Breast epithelium (tissue), 4 donors: ENCODE measurements at regions not wholly inside any gene's neighbourhood (a gene's known extent, or its start where the extent isn't known, plus 50 kb on each side); places are given as distances from the start of the nearest gene placed in this dataset.

Experiments used
- DNase-seq, 2 donors: peaks; one replicate each; pipeline ENCODE4 v3.0.0-alpha.2; 2019; ENCODE audit warnings: low spot score in 2 of 2
- H3K27ac ChIP-seq, 2 donors: fragments of 200-600 bp; sonication (generic) in 1 of 2; one replicate each; pipeline ENCODE4 v1.5.1; 2016 to 2019; ENCODE audit warnings: mild to moderate bottlenecking in 1 of 2
- H3K27me3 ChIP-seq, 2 donors: fragments of 200-600 bp; sonication (generic) in 1 of 2; one replicate each; pipeline versions ENCODE4 v1.5.1 to v1.6.0; 2017 to 2019; ENCODE audit warnings: control low read depth in 1 of 2, mild to moderate bottlenecking in 1 of 2
- H3K36me3 ChIP-seq: fragments of 200-600 bp; one replicate; pipeline ENCODE4 v1.5.1; 2019
- H3K4me1 ChIP-seq, 2 donors: fragments of 200-600 bp; sonication (generic); one replicate each; pipeline ENCODE4 v1.5.1; 2016 to 2019; ENCODE audit warnings: control low read depth in 1 of 2
- H3K4me3 ChIP-seq, 3 donors: fragments of 200-600 bp; sonication (generic); 1 replicate in 2 of 3; 2 replicates in 1 of 3; pipeline ENCODE4 v1.5.1; 2016 to 2019; ENCODE audit warnings: mild to moderate bottlenecking in 3 of 3, moderate library complexity in 2 of 3
- H3K9me3 ChIP-seq, 2 donors: fragments of 200-600 bp; sonication (generic) in 1 of 2; one replicate each; pipeline ENCODE4 v1.5.1; 2016 to 2019; ENCODE audit warnings: control low read depth in 1 of 2
- POLR2A ChIP-seq: fragments of 450-650 bp; IDR thresholded peaks from one replicate; pipeline ENCODE4 v1.6.1; 2016; ENCODE audit warnings: antibody characterized with exemption, mild to moderate bottlenecking, moderate library complexity
- POLR2AphosphoS5 ChIP-seq, 3 donors: sonication (generic); formaldehyde crosslinking; IDR thresholded peaks; one replicate each; pipeline ENCODE4 v1.6.1; 2017; ENCODE audit warnings: antibody characterized with exemption in 3 of 3
- intact Hi-C: fragments of 100-400 bp; cut with DNase I; formaldehyde crosslinking; loops from one replicate; pipeline ENCODE4 v1.15.1; 2023; ENCODE audit warnings: low total_unique reads
- TF ChIP-seq, protein P1 (sequence below), 3 donors: fragments of 450-650 bp; IDR thresholded peaks; one replicate each; pipeline ENCODE4 v1.5.1; 2016 to 2017; ENCODE audit warnings: antibody characterized with exemption in 3 of 3, mild to moderate bottlenecking in 3 of 3, moderate library complexity in 3 of 3

DNA sequence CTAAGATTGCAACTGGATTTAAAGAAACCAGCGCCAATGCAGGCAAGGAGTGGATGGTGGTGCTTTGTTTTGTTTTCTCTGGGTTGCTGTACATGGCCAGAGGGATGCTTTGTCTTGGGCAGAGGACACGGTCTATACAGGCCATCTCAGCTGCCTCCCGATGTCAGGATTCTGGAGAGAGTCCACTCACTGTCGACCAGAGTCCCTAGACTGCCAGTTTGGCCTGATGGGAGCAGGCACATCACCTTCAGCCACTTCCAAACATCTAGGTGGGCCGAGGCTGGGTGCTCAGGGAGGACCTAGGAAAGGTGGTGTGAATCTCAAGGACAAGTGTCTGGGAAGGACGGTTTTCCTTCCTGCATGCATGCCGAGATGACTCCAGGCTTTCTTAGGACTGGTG lies 152.1 kb downstream of the BUB3 start:
- no peak for TF ChIP-seq POLR2AphosphoS5 (IDR thresholded peaks at IDR 0.05)
- TF ChIP-seq POLR2A = no peak
- TF ChIP-seq, protein P1, sequence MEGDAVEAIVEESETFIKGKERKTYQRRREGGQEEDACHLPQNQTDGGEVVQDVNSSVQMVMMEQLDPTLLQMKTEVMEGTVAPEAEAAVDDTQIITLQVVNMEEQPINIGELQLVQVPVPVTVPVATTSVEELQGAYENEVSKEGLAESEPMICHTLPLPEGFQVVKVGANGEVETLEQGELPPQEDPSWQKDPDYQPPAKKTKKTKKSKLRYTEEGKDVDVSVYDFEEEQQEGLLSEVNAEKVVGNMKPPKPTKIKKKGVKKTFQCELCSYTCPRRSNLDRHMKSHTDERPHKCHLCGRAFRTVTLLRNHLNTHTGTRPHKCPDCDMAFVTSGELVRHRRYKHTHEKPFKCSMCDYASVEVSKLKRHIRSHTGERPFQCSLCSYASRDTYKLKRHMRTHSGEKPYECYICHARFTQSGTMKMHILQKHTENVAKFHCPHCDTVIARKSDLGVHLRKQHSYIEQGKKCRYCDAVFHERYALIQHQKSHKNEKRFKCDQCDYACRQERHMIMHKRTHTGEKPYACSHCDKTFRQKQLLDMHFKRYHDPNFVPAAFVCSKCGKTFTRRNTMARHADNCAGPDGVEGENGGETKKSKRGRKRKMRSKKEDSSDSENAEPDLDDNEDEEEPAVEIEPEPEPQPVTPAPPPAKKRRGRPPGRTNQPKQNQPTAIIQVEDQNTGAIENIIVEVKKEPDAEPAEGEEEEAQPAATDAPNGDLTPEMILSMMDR (IDR thresholded peaks at IDR 0.05) = no peak
- intact Hi-C loops = no loop called here
- DNase-seq = no peak

DNA sequence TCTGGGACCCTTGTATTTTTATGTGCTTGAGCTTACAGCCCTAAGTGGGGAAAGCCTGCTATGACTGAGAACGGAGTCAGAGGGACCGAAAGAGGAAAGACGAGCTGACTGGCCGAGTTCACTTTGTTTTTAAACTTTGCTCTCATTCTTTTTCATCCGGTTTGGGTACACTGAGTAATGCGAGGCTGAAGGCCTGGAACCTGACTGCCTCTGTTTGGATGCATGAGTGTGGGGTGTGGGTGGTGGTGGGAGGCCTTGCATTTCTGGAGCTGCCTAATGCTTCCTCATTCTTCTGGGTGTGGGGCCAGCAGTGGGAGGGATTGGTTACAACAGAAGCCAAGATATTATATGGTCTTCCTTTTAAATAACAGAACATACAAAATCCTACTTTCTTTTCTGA lies 155.5 kb downstream of the BUB3 start:
- Histone ChIP-seq H3K4me3 (no peak overlapping the region), H3K9me3 (no peaks in the 10 kb centered on the region), H3K36me3 (peaks cover 5% of the 10 kb centered on the region), H3K27me3 (no peaks in the 10 kb centered on the region), H3K27ac (no peak overlapping the region), H3K4me1 (no peaks in the 10 kb centered on the region)
- intact Hi-C loops = no loop called here
- DNase-seq = no peak
- TF ChIP-seq POLR2AphosphoS5 (IDR thresholded peaks at IDR 0.05) (no peak), POLR2A (no peak)
- TF ChIP-seq, protein P1 (IDR thresholded peaks at IDR 0.05) = no peak

More for the DNA sequence above, 152.1 kb downstream of the BUB3 start:
- peaks cover 5% of the 10 kb centered on the region for H3K36me3 ChIP-seq
- no peaks in the 10 kb centered on the region for H3K9me3 ChIP-seq
- no peaks in the 10 kb centered on the region for H3K4me1 ChIP-seq
- H3K4me3 ChIP-seq = no peak overlapping the region
- no peaks in the 10 kb centered on the region for H3K27me3 ChIP-seq
- no peak overlapping the region for H3K27ac ChIP-seq

DNA sequence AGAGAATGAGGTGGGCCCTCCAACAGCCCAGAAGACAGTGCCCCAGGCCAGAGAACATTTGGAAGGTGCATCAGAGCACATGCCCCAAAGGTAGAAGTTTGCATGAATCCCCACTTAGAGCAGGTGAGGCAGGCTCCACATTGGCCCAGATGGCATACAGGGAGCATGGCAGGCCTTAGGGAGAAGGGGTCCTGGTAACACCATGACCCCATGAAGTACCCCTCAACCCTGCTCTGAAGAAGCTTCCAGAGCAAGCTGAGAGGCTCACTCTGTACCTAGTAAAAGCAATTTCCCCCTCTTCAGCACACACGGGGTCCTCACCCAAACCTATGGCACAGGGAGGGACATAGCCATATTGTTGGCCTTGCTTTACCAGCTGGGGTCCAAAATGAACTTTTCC lies 162.6 kb downstream of the BUB3 start:
- Histone ChIP-seq H3K4me1 (no peaks in the 10 kb centered on the region), H3K36me3 (no peaks in the 10 kb centered on the region), H3K4me3 (no peak overlapping the region), H3K27me3 (no peaks in the 10 kb centered on the region), H3K27ac (no peak overlapping the region), H3K9me3 (no peaks in the 10 kb centered on the region)
- TF ChIP-seq POLR2A (no peak), POLR2AphosphoS5 (IDR thresholded peaks at IDR 0.05) (no peak)
- TF ChIP-seq, protein P1 (IDR thresholded peaks at IDR 0.05) = no peak
- DNase-seq = no peak
- intact Hi-C loops = no loop called here

DNA sequence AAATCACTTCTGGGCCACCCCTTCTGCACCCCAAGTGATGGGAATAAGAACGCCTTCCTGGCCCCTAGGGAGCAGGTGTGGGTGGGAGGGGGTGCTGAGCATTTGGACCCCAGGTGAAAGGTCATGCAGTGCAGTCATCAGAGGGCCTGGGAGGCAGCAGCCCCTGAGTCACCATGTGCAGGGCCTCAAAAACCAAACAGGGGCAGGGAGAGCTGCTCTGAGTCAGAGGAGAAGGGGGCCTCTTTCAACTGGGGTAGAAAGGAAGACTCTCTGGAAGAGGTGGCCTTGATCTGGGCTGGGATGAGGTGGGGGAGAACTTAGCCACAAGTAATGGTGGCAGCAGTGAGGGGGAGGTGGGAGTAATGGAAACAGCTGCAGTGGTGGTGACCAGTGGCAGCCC lies 164.3 kb downstream of the BUB3 start:
- no peak for DNase-seq
- intact Hi-C loops = no loop called here
- H3K4me3 ChIP-seq = no peak overlapping the region
- H3K36me3 ChIP-seq = no peaks in the 10 kb centered on the region
- no peaks in the 10 kb centered on the region for H3K9me3 ChIP-seq
- H3K27ac ChIP-seq = no peak overlapping the region
- TF ChIP-seq POLR2A = no peak
- TF ChIP-seq, protein P1 (IDR thresholded peaks at IDR 0.05) = no peak
- no peak for TF ChIP-seq POLR2AphosphoS5 (IDR thresholded peaks at IDR 0.05)
- no peaks in the 10 kb centered on the region for H3K4me1 ChIP-seq
- H3K27me3 ChIP-seq = no peaks in the 10 kb centered on the region

- intact Hi-C loops = no loop called here
Measured at GRCh38 chr10:123320091-123320490, 165.9 kb downstream of the BUB3 start.

More at GRCh38 chr10:123320091-123320490, 165.9 kb downstream of the BUB3 start:
- Histone ChIP-seq H3K27ac (no peak overlapping the region), H3K4me3 (no peak overlapping the region), H3K9me3 (no peaks in the 10 kb centered on the region), H3K4me1 (no peaks in the 10 kb centered on the region), H3K36me3 (no peaks in the 10 kb centered on the region), H3K27me3 (no peaks in the 10 kb centered on the region)
- TF ChIP-seq, protein P1 (IDR thresholded peaks at IDR 0.05) = no peak
- TF ChIP-seq POLR2A (no peak), POLR2AphosphoS5 (IDR thresholded peaks at IDR 0.05) (no peak)
- DNase-seq = no peak
